OCI-LY7 (cell line): ENCODE measurements at regions not wholly inside any gene's neighbourhood (a gene's known extent, or its start where the extent isn't known, plus 50 kb on each side); places are given as distances from the start of the nearest gene placed in this dataset.

ENCODE experiments used
- CTCF ChIP-seq: fragments of 200-600 bp; sonication (generic); conservative IDR thresholded peaks from 2 replicates; pipeline ENCODE4 v1.5.1; 2014; ENCODE audit warnings: mild to moderate bottlenecking, antibody characterized with exemption, low read length, moderate library complexity, mixed read lengths
- EZH2phosphoT487 ChIP-seq: fragments of 200-600 bp; sonication (generic); IDR thresholded peaks from 2 replicates; pipeline ENCODE4 v1.6.1; 2018; ENCODE audit warnings: low read depth, borderline replicate concordance, mild to moderate bottlenecking, mixed run types, antibody characterized with exemption, low read length, moderate library complexity, mixed read lengths

GRCh38 chr19:28764066-28764465, 448.9 kb downstream of the UQCRFS1 start:
- TF ChIP-seq EZH2phosphoT487 (no peak), CTCF (no peak)
